ENCODE measurements at regions not wholly inside any gene's neighbourhood (a gene's known extent, or its start where the extent isn't known, plus 50 kb on each side); places are given as distances from the start of the nearest gene placed in this dataset.
A peak's percentile ranks its signal among the peaks of the same experiment; 100 is the strongest.

- TF ChIP-seq CTCF (conservative IDR thresholded peaks at IDR 0.05) = no peak
- H3K27ac ChIP-seq = no peak overlapping the region
These were observed 73.0 kb upstream of the TSHZ2 start for GRCh38 chr20:52899041-52899608.

- no peak for TF ChIP-seq CTCF (conservative IDR thresholded peaks at IDR 0.05)
- peak overlapping the region; percentile 43 for H3K27ac ChIP-seq
These were observed 75.8 kb upstream of the TSHZ2 start for GRCh38 chr20:52896348-52896747.

DNA sequence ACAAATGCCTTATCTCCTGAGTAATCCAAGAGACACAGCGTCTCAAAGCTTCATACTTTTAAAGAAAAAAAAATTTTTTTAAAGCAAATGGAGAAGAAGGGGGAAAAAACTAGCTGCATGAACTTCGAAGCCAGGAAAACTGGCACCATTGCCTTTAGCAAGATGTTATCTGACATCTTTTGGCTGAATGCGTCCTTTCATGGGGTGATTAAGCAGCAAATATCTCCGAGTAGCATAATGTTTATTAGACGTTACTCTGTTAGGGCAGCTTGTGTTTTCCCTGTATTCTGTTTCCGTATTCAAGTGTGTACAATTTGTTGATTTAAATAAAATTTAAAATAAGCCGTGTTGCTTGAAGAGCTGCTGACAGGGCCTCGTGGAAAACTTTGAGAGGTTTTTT lies 76.5 kb upstream of the TSHZ2 start:
- H3K27ac ChIP-seq = peak overlapping the region; percentile 43
- no peak for TF ChIP-seq CTCF (conservative IDR thresholded peaks at IDR 0.05)

DNA sequence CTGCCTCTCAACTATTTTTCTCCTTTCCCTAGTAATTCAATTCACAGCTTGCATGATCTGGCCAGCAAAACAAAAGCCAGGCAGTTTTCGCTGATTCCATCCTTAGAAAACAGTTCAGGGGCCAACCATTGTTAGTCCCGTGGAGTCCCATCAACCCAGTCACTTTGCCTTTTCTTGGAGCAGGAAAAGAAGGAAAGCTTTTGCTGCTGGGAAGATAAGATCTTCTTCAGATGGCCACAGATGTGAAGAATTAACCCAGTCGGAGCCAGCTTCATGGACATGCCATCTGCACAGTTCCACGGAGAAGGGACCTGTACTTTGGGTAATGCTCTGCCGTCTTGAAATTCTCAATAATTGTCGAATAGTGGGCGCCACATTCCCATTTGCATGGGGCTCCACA lies 76.9 kb upstream of the TSHZ2 start:
- no peak for TF ChIP-seq CTCF (conservative IDR thresholded peaks at IDR 0.05)
- peak overlapping the region; percentile 43 for H3K27ac ChIP-seq

DNA sequence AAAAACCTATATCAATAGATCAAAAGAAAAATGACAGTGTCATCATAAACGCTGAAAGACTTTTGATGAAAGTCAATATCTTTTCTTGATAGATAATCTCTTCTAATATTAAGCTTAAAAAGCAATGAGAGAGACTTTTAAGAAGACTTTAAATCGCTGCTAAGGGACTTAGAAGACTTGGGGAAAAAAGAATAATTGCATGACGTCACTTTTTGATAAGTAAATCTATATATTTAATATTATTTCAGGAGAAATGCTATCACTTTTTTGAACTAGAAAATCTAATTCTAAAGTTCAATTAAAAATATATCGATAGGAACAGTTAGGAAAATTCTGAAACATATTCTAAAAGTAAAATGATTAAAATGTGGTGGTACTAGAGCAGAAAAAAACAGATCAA lies 78.7 kb upstream of the TSHZ2 start:
- H3K27ac ChIP-seq = no peak overlapping the region
- no peak for TF ChIP-seq CTCF (conservative IDR thresholded peaks at IDR 0.05)

- no peak overlapping the region for H3K27ac ChIP-seq
- TF ChIP-seq CTCF (conservative IDR thresholded peaks at IDR 0.05) = no peak
These were observed 80.1 kb upstream of the TSHZ2 start for GRCh38 chr20:52892023-52892422.

DNA sequence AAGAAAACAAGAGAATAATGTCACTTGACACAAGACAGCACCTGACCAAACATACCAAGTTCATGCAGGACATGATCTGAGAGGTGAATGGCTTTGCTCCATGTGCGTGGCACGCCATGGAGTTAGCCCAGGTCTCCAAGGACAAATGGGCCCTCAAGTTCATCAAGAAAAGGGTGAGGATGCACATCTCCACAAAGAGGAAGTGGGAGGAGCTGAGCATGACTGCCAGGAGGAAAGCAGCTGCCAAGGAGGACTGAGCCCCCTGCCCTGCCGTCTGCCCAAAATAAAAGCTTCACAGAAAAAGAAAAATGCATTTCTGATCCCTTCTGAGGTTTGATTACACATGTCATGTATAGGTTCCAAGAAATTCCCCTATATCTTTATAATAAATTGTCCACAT lies 82.0 kb upstream of the TSHZ2 start:
- no peak overlapping the region for H3K27ac ChIP-seq
- TF ChIP-seq CTCF (conservative IDR thresholded peaks at IDR 0.05) = no peak

Data from VCaP (cell line).